ENCODE measurements at regions not wholly inside any gene's neighbourhood (a gene's known extent, or its start where the extent isn't known, plus 50 kb on each side); places are given as distances from the start of the nearest gene placed in this dataset.

DNA sequence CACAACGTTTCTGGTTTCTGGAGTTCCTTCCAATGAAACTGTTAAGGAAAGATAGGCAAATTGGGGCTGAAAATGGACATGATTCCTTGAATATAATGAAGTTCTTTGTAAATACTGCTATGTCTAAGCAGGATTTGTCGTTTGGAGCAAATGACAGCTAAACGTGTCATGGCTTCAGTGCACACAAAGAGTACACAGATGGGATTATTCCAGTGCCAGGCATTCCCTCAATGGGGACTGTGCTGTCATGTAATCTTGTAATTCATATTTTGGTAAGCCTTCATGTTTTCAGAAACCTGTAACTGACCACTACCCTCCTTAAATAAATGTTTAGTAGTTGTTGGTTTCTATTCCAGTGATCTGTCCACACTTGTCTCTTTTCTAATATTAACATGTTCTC lies 404.7 kb upstream of the CDH7 start:
- Histone ChIP-seq H3K27ac (ENCODE audit: low read depth, low read length) (no peak overlapping the region), H3K79me2 (ENCODE audit: control insufficient read depth, low read length) (no peaks in the 10 kb centered on the region), H3K27me3 (ENCODE audit: control insufficient read depth, low read length) (no peaks in the 10 kb centered on the region), H3K4me1 (ENCODE audit: control insufficient read depth, low read length) (no peaks in the 10 kb centered on the region), H3K9me2 (replicated peaks; ENCODE audit: control insufficient read depth, low read length) (no peaks in the 10 kb centered on the region), H3K9me3 (ENCODE audit: control insufficient read depth, insufficient read depth, low read length) (no peaks in the 10 kb centered on the region), H4K20me1 (ENCODE audit: control insufficient read depth, insufficient read depth, low read depth, low read length) (no peaks in the 10 kb centered on the region), H3F3A (ENCODE audit: control insufficient read depth, insufficient read depth) (no peaks in the 10 kb centered on the region), H3K4me3 (ENCODE audit: low read length) (no peak overlapping the region), H3K4me2 (ENCODE audit: low read length) (no peak overlapping the region), H3K36me3 (ENCODE audit: control insufficient read depth, low read length) (no peaks in the 10 kb centered on the region)
- TF ChIP-seq CTCF (IDR thresholded peaks at IDR 0.05; ENCODE audit: low read depth, low read length, poor library complexity, severe bottlenecking) (no peak), EZH2phosphoT487 (IDR thresholded peaks at IDR 0.05; ENCODE audit: borderline replicate concordance, low read length) (no peak)

DNA sequence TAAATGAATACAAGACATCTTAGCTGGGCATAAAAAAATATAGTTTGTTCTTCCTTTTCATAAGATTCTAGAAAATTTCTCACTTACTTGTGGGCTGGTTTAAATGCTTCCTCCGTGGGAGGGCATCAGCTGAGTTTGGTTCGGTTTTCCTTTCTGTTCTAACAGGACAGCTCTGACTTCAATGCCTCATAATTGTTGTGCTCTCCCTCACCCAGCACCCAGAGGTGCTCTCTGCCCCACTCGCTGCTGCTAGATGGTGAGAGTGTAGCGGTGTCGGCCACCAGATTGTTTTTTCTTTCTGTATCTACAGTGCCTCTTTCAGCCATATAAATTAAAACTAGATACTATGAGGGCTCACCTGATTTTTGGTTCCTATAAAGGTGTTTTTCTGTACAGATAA lies 407.2 kb upstream of the CDH7 start:
- Histone ChIP-seq H3K27ac (ENCODE audit: low read depth, low read length) (no peak overlapping the region), H3K9me3 (ENCODE audit: control insufficient read depth, insufficient read depth, low read length) (no peaks in the 10 kb centered on the region)

DNA sequence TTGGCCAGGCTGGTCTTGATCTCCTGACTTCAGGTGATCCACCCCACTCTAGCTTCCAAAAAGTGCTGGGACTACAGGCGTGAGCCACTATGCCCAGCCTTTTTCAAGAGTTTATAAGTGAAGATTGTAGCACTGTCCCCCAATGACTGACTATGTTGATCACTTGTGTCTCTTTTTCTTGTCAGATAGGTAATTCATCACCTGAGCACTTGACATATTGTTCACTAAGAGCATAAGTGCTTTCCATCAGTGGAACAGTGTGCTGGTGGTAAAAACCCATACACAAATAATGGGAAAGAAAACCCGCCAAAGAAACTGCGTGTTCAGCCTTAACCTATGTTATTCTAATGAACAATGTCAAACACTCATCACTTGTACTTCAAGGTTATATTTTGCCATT lies 414.4 kb upstream of the CDH7 start:
- no peaks in the 10 kb centered on the region for H3K4me1 ChIP-seq (ENCODE audit: control insufficient read depth, low read length)
- no peak overlapping the region for H3K27ac ChIP-seq (ENCODE audit: low read depth, low read length)
- no peaks in the 10 kb centered on the region for H4K20me1 ChIP-seq (ENCODE audit: control insufficient read depth, insufficient read depth, low read depth, low read length)
- no peaks in the 10 kb centered on the region for H3K27me3 ChIP-seq (ENCODE audit: control insufficient read depth, low read length)
- TF ChIP-seq CTCF (IDR thresholded peaks at IDR 0.05; ENCODE audit: low read depth, low read length, poor library complexity, severe bottlenecking) (no peak), EZH2phosphoT487 (IDR thresholded peaks at IDR 0.05; ENCODE audit: borderline replicate concordance, low read length) (no peak)
- H3K79me2 ChIP-seq (ENCODE audit: control insufficient read depth, low read length), result no peaks in the 10 kb centered on the region
- H3F3A ChIP-seq (ENCODE audit: control insufficient read depth, insufficient read depth), result no peaks in the 10 kb centered on the region
- H3K4me3 ChIP-seq (ENCODE audit: low read length), result no peak overlapping the region
- H3K9me3 ChIP-seq (ENCODE audit: control insufficient read depth, insufficient read depth, low read length), result no peaks in the 10 kb centered on the region
- no peaks in the 10 kb centered on the region for H3K36me3 ChIP-seq (ENCODE audit: control insufficient read depth, low read length)
- H3K4me2 ChIP-seq (ENCODE audit: low read length), result no peak overlapping the region
- H3K9me2 ChIP-seq (replicated peaks; ENCODE audit: control insufficient read depth, low read length), result no peaks in the 10 kb centered on the region

More for the DNA sequence above, 407.2 kb upstream of the CDH7 start:
- Histone ChIP-seq H4K20me1 (ENCODE audit: control insufficient read depth, insufficient read depth, low read depth, low read length) (no peaks in the 10 kb centered on the region), H3K9me2 (replicated peaks; ENCODE audit: control insufficient read depth, low read length) (no peaks in the 10 kb centered on the region), H3K36me3 (ENCODE audit: control insufficient read depth, low read length) (no peaks in the 10 kb centered on the region), H3K4me3 (ENCODE audit: low read length) (no peak overlapping the region), H3F3A (ENCODE audit: control insufficient read depth, insufficient read depth) (no peaks in the 10 kb centered on the region), H3K4me2 (ENCODE audit: low read length) (no peak overlapping the region), H3K4me1 (ENCODE audit: control insufficient read depth, low read length) (no peaks in the 10 kb centered on the region), H3K79me2 (ENCODE audit: control insufficient read depth, low read length) (no peaks in the 10 kb centered on the region), H3K27me3 (ENCODE audit: control insufficient read depth, low read length) (no peaks in the 10 kb centered on the region)
- TF ChIP-seq EZH2phosphoT487 (IDR thresholded peaks at IDR 0.05; ENCODE audit: borderline replicate concordance, low read length) (no peak), CTCF (IDR thresholded peaks at IDR 0.05; ENCODE audit: low read depth, low read length, poor library complexity, severe bottlenecking) (no peak)

DNA sequence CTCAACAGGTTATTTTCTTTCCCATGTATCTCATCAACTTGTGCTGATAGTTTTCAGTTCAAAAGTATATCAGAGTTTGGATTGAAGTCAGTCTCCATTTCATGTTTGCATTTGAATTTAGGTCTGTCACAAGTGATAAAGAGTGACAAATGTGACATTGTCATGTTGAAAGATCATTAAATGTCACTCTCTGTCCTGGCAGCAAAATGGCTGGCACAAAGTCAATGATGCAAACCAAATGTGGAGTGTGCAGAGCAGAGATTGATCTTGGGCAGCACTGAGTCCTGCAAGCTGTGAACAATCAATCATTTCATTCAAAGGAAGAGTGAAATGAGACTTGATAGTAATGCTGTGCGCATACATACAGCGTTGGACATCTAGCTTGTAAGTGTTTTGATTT lies 421.8 kb upstream of the CDH7 start:
- Histone ChIP-seq H3K79me2 (ENCODE audit: control insufficient read depth, low read length) (no peaks in the 10 kb centered on the region), H3K4me2 (ENCODE audit: low read length) (no peak overlapping the region), H3F3A (ENCODE audit: control insufficient read depth, insufficient read depth) (no peaks in the 10 kb centered on the region), H3K36me3 (ENCODE audit: control insufficient read depth, low read length) (no peaks in the 10 kb centered on the region), H3K27me3 (ENCODE audit: control insufficient read depth, low read length) (no peaks in the 10 kb centered on the region), H3K4me1 (ENCODE audit: control insufficient read depth, low read length) (no peaks in the 10 kb centered on the region), H3K9me3 (ENCODE audit: control insufficient read depth, insufficient read depth, low read length) (no peaks in the 10 kb centered on the region), H3K4me3 (ENCODE audit: low read length) (no peak overlapping the region), H3K9me2 (replicated peaks; ENCODE audit: control insufficient read depth, low read length) (no peaks in the 10 kb centered on the region), H4K20me1 (ENCODE audit: control insufficient read depth, insufficient read depth, low read depth, low read length) (no peaks in the 10 kb centered on the region), H3K27ac (ENCODE audit: low read depth, low read length) (no peak overlapping the region)
- TF ChIP-seq CTCF (IDR thresholded peaks at IDR 0.05; ENCODE audit: low read depth, low read length, poor library complexity, severe bottlenecking), result no peak
- no peak for TF ChIP-seq EZH2phosphoT487 (IDR thresholded peaks at IDR 0.05; ENCODE audit: borderline replicate concordance, low read length)
